HFFc6 (cell line): ENCODE measurements at regions not wholly inside any gene's neighbourhood (a gene's known extent, or its start where the extent isn't known, plus 50 kb on each side); places are given as distances from the start of the nearest gene placed in this dataset.

Experiments used
- DNase-seq: peaks from one replicate; pipeline ENCODE4 v3.0.0-alpha.2; 2018
- H3K27ac Mint-ChIP-seq: 2 replicates; pipeline ENCODE4 v1.8.0; 2020; ENCODE audit warnings: mild to moderate bottlenecking, mixed read lengths
- H3K27me3 Mint-ChIP-seq: 2 replicates; pipeline ENCODE4 v1.8.0; 2021; ENCODE audit warnings: mild to moderate bottlenecking, moderate library complexity, mixed read lengths; ENCODE audit not compliant: insufficient read depth
- H3K36me3 Mint-ChIP-seq: 2 replicates; pipeline ENCODE4 v1.8.0; 2021; ENCODE audit warnings: low read depth, mixed read lengths
- H3K4me1 Mint-ChIP-seq: 2 replicates; pipeline ENCODE4 v1.8.0; 2020; ENCODE audit warnings: low read depth, mixed read lengths
- H3K4me3 Mint-ChIP-seq: 2 replicates; pipeline ENCODE4 v1.8.0; 2020; ENCODE audit warnings: mild to moderate bottlenecking, moderate library complexity, mixed read lengths
- H3K9me3 Mint-ChIP-seq: 2 replicates; pipeline ENCODE4 v1.8.0; 2020; ENCODE audit warnings: mild to moderate bottlenecking, mixed read lengths
- CTCF ChIP-seq: fragments of 200-600 bp; sonication (generic); IDR thresholded peaks from 2 replicates; pipeline ENCODE4 v1.5.0; 2021; ENCODE audit warnings: antibody characterized with exemption, mild to moderate bottlenecking

- H3K4me3 Mint-ChIP-seq: no peak overlapping the region
- H3K9me3 Mint-ChIP-seq: 0 out of 2 replicates have a peak, but pooled peaks cover 4% of the 10 kb centered on the region
Observed at GRCh38 chr1:98452162-98452561, 209.4 kb upstream of the SNX7 start.

DNA sequence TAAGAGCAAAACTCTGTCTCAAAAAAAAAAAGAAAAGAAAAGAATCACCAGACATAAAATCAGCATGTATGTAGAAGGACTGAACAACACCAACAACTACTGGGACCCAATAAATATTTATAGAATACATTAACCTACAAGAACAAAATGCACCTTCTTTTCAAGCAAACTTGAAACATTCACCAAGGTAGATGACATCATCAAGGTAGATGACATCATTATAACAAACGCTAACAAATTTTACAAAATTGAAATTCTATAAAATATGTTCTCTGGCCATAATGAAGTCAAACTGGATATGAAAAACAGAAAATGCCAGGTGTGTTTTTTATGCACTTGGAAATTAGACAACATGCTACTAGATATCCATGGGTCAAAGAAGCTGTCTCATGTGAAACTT, 220.2 kb upstream of the SNX7 start:
- no peaks in the 10 kb centered on the region for H3K4me1 Mint-ChIP-seq
- no peak overlapping the region for H3K27ac Mint-ChIP-seq
- H3K9me3 Mint-ChIP-seq: no peaks in the 10 kb centered on the region
- H3K36me3 Mint-ChIP-seq: no peaks in the 10 kb centered on the region
- H3K27me3 Mint-ChIP-seq: no peaks in the 10 kb centered on the region
- TF ChIP-seq CTCF: no peak
- DNase-seq: no peak
- no peak overlapping the region for H3K4me3 Mint-ChIP-seq

More at GRCh38 chr1:98452162-98452561, 209.4 kb upstream of the SNX7 start:
- Mint-ChIP-seq H3K36me3 (peaks cover 5% of the 10 kb centered on the region; the same call in 1 of the 2 replicates), H3K27ac (no peak overlapping the region), H3K4me1 (no peaks in the 10 kb centered on the region), H3K27me3 (no peaks in the 10 kb centered on the region)
- TF ChIP-seq CTCF: no peak
- no peak for DNase-seq

- Mint-ChIP-seq H3K4me1 (no peaks in the 10 kb centered on the region), H3K4me3 (no peak overlapping the region), H3K9me3 (no peaks in the 10 kb centered on the region), H3K27me3 (no peaks in the 10 kb centered on the region), H3K27ac (no peak overlapping the region), H3K36me3 (no peaks in the 10 kb centered on the region)
- DNase-seq: no peak
- no peak for TF ChIP-seq CTCF
Observed at GRCh38 chr1:98439471-98439870, 222.1 kb upstream of the SNX7 start.

DNA sequence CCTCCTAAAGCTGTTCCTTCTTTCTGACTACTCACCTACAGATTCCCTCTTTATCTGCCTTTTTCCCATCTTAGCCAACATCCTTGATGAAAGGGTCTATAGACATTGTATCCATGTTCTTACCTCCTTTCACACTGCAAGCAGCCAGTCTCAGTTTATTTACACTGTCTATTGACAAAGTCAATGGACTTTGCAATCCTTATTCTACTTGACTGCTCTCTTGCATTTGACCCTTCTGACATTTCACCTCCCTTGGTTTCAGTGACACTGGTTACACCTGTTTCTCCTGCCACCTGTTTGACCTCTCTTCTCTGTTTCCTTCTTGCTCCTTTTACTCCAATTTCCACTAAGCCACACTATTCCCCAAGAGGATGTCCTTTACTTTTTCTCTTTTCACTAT, 224.0 kb upstream of the SNX7 start:
- no peak for TF ChIP-seq CTCF
- H3K36me3 Mint-ChIP-seq: no peaks in the 10 kb centered on the region
- H3K27ac Mint-ChIP-seq: no peak overlapping the region
- no peaks in the 10 kb centered on the region for H3K27me3 Mint-ChIP-seq
- H3K4me3 Mint-ChIP-seq: no peak overlapping the region
- DNase-seq: no peak
- no peaks in the 10 kb centered on the region for H3K9me3 Mint-ChIP-seq
- no peaks in the 10 kb centered on the region for H3K4me1 Mint-ChIP-seq

DNA sequence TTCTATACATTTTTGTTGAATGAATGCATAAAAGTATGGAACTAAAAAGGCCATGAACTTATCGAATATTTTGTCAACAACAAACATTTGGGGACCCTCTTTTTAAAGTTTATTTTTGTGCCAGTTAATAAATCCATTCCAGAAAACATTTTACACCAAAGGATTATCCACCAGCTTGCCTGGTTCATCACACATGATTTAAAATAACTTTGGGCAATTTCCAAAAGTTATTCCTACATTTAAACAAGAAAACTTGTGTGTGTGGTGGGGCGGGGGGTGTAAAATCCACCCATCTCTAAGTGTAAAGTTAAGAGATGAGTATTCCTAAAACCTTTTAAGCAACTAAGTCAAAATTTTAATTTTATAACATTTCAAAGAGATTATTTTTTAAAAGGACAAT, 224.5 kb upstream of the SNX7 start:
- H3K4me1 Mint-ChIP-seq: no peaks in the 10 kb centered on the region
- TF ChIP-seq CTCF: no peak
- DNase-seq: no peak
- no peak overlapping the region for H3K4me3 Mint-ChIP-seq
- no peaks in the 10 kb centered on the region for H3K9me3 Mint-ChIP-seq
- no peaks in the 10 kb centered on the region for H3K36me3 Mint-ChIP-seq
- no peak overlapping the region for H3K27ac Mint-ChIP-seq
- H3K27me3 Mint-ChIP-seq: no peaks in the 10 kb centered on the region

GRCh38 chr1:98429965-98430443, 231.5 kb upstream of the SNX7 start:
- Mint-ChIP-seq H3K4me1 (no peaks in the 10 kb centered on the region), H3K36me3 (no peaks in the 10 kb centered on the region), H3K27ac (no peak overlapping the region), H3K9me3 (no peaks in the 10 kb centered on the region), H3K4me3 (no peak overlapping the region), H3K27me3 (no peaks in the 10 kb centered on the region)
- no peak for TF ChIP-seq CTCF
- DNase-seq: no peak
